Calu3 (cell line): ENCODE measurements at regions not wholly inside any gene's neighbourhood (a gene's known extent, or its start where the extent isn't known, plus 50 kb on each side); places are given as distances from the start of the nearest gene placed in this dataset.
"Not testable (repeated sequence)": the region's sequence is repeated elsewhere in the genome, so short reads cannot be mapped to it uniquely, and the experiment has no call there.

Experiments
- BruUV-seq: library from RNA; stranded (reverse); fragments of 400-500 nt; replicated peaks from 2 replicates; lab custom pipeline; 2021; lab: Mats Ljungman, UMichigan
- CTCF ChIA-PET: fragments of 300-600 bp; sonication (Branson Sonifier 250); formaldehyde crosslinking; loops from one replicate; lab custom pipeline; 2022; ENCODE audit warnings: antibody characterized with exemption; lab: Charles Lee
- DNase-seq: peaks from one replicate; pipeline ENCODE4 v3.0.0; 2022
- H3K27ac Mint-ChIP-seq: one replicate; pipeline ENCODE4 v1.8.0; 2022; ENCODE audit warnings: mixed read lengths; ENCODE audit not compliant: unreplicated experiment
- H3K27me3 Mint-ChIP-seq: one replicate; pipeline ENCODE4 v1.8.0; 2022; ENCODE audit warnings: mixed read lengths; ENCODE audit not compliant: unreplicated experiment
- H3K36me3 Mint-ChIP-seq: one replicate; pipeline ENCODE4 v1.8.0; 2022; ENCODE audit warnings: mild to moderate bottlenecking, moderate library complexity, mixed read lengths; ENCODE audit not compliant: insufficient read depth, unreplicated experiment
- H3K4me1 Mint-ChIP-seq: one replicate; pipeline ENCODE4 v1.8.0; 2022; ENCODE audit warnings: mild to moderate bottlenecking, low read depth, mixed read lengths; ENCODE audit not compliant: unreplicated experiment
- H3K4me3 Mint-ChIP-seq: one replicate; pipeline ENCODE4 v1.8.0; 2022; ENCODE audit warnings: mild to moderate bottlenecking, low read depth, moderate library complexity, mixed read lengths; ENCODE audit not compliant: unreplicated experiment
- H3K9me3 Mint-ChIP-seq: one replicate; pipeline ENCODE4 v1.8.0; 2022; ENCODE audit warnings: low read depth, mixed read lengths; ENCODE audit not compliant: unreplicated experiment
- CTCF ChIP-seq: fragments of 200-600 bp; IDR thresholded peaks from one replicate; pipeline ENCODE4 v1.8.0; 2022; ENCODE audit warnings: antibody characterized with exemption; ENCODE audit not compliant: unreplicated experiment
- intact Hi-C: fragments of 100-400 bp; cut with micrococcal nuclease; formaldehyde crosslinking; loops from one replicate; pipeline ENCODE4 v1.10.0; 2022; ENCODE audit not compliant: unreplicated experiment

GRCh38 chr3:147161833-147162232 lies 244.5 kb downstream of the ZIC4 start:
- CTCF ChIA-PET, result interaction anchor here (0.6 kb wide), 1 partner anchor 1481 kb away, joined by 3 read pairs; no protein-coding TSS in a partner anchor
- BruUV-seq, result no TSS peak

DNA sequence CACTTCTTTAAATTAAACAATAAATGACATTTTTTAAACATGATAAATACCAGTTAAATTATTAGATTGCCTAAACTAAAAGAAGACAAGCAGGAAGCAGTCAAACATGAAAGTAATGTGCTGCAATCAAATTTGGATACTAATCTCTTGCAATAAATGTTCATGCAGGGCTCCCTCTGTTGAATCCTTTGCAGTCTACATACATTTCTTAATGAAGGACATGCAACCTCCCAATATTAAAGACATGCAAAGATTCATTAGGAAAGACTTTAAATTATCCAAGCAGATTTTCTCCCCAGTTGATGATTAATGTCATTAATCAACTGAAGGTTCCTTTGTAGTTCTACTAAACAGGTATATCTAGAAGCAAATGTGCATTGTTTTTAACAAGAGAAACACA lies 245.4 kb downstream of the ZIC4 start:
- Mint-ChIP-seq H3K36me3 (no peaks in the 10 kb centered on the region), H3K4me3 (no peak overlapping the region), H3K4me1 (no peaks in the 10 kb centered on the region), H3K27ac (no peak overlapping the region), H3K27me3 (no peaks in the 10 kb centered on the region), H3K9me3 (peaks cover 3% of the 10 kb centered on the region)
- intact Hi-C loops, result no loop called here
- TF ChIP-seq CTCF, result no peak
- CTCF ChIA-PET, result interaction anchor here (0.7 kb wide), 1 partner anchor 429 kb away, joined by 3 read pairs; no protein-coding TSS in a partner anchor
- BruUV-seq, result no TSS peak
- no peak for DNase-seq

More at GRCh38 chr3:147161833-147162232, 244.5 kb downstream of the ZIC4 start:
- no peak overlapping the region for H3K27ac Mint-ChIP-seq
- no peak overlapping the region for H3K4me3 Mint-ChIP-seq
- TF ChIP-seq CTCF, result no peak
- H3K27me3 Mint-ChIP-seq, result no peaks in the 10 kb centered on the region
- H3K9me3 Mint-ChIP-seq, result peaks cover under 1% of the 10 kb centered on the region
- no peak for DNase-seq
- no peaks in the 10 kb centered on the region for H3K36me3 Mint-ChIP-seq
- intact Hi-C loops, result no loop called here
- no peaks in the 10 kb centered on the region for H3K4me1 Mint-ChIP-seq

DNA sequence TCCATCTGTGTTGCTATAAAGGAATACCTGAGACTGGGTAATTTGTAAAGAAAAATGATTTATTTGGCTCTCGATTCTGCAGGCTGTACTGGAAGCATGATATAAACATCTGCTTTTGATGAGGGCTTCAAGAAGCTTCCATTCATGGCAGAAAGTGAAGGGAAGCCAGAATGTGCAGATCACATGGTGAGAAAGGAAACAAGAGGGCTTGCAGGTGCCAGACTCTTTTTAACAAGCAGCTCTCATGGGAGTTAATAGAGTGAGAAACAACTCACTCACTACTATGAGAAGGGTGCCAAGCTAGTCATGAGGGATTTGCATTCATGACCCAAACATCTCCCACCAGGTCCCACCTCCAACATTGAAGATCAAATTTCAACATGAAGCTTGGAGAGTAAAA lies 247.2 kb downstream of the ZIC4 start:
- H3K4me1 Mint-ChIP-seq, result no peaks in the 10 kb centered on the region
- CTCF ChIA-PET, result no interaction called here
- no peak for DNase-seq
- H3K4me3 Mint-ChIP-seq, result no peak overlapping the region
- TF ChIP-seq CTCF, result no peak
- H3K36me3 Mint-ChIP-seq, result no peaks in the 10 kb centered on the region
- intact Hi-C loops, result no loop called here
- H3K9me3 Mint-ChIP-seq, result peaks cover 7% of the 10 kb centered on the region
- BruUV-seq, result no TSS peak
- no peak overlapping the region for H3K27ac Mint-ChIP-seq
- no peaks in the 10 kb centered on the region for H3K27me3 Mint-ChIP-seq

- CTCF ChIA-PET, result no interaction called here
- no TSS peak for BruUV-seq
- no peaks in the 10 kb centered on the region for H3K36me3 Mint-ChIP-seq
Observed at GRCh38 chr3:147157631-147158030, 248.7 kb downstream of the ZIC4 start.

DNA sequence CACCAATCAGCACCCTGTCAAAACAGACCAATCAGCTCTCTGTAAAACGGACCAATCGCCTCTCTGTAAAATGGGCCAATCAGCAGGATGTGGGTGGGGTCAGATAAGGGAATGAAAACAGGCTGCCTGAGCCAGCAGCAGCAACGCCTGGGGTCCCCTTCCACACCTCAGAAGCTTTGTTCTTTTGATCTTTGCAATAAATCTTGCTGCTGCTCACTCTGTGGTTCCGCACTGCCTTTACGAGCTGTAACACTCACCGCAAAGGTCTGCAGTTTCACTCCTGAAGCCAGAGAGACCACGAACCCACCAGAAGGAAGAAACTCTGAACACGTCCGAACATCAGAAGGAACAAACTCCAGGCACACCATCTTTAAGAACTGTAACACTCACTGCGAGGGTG lies 251.4 kb downstream of the ZIC4 start:
- H3K9me3 Mint-ChIP-seq, H3K27ac Mint-ChIP-seq, DNase-seq, H3K36me3 Mint-ChIP-seq, CTCF ChIA-PET, H3K4me1 Mint-ChIP-seq, H3K4me3 Mint-ChIP-seq, BruUV-seq, intact Hi-C loops, H3K27me3 Mint-ChIP-seq: not testable (repeated sequence)

More at GRCh38 chr3:147157631-147158030, 248.7 kb downstream of the ZIC4 start:
- Mint-ChIP-seq H3K27me3 (no peaks in the 10 kb centered on the region), H3K27ac (no peak overlapping the region), H3K4me3 (no peak overlapping the region), H3K4me1 (no peaks in the 10 kb centered on the region), H3K9me3 (peaks cover 10% of the 10 kb centered on the region)
- DNase-seq, result no peak
- intact Hi-C loops, result no loop called here
- TF ChIP-seq CTCF, result no peak
